Trophoblast cell (in vitro differentiated cells and primary cell): ENCODE measurements at regions not wholly inside any gene's neighbourhood (a gene's known extent, or its start where the extent isn't known, plus 50 kb on each side); places are given as distances from the start of the nearest gene placed in this dataset.

ENCODE experiments used
- DNase-seq, 2 donors: peaks; one replicate each; pipeline ENCODE4 v3.0.0-alpha.2; 2016
- H2AFZ ChIP-seq: 2 replicates; pipeline ENCODE4 v1.6.1; 2013; ENCODE audit warnings: low read length, moderate library complexity, mild to moderate bottlenecking; ENCODE audit not compliant: insufficient read depth, poor library complexity
- H2AK5ac ChIP-seq: 2 replicates; pipeline ENCODE4 v1.6.1; 2013; ENCODE audit warnings: mild to moderate bottlenecking, low read length
- H2BK120ac ChIP-seq: 2 replicates; pipeline ENCODE4 v1.6.1; 2013; ENCODE audit warnings: low read length, mild to moderate bottlenecking, moderate library complexity; ENCODE audit not compliant: insufficient read depth, poor library complexity
- H2BK12ac ChIP-seq: 2 replicates; pipeline ENCODE4 v1.6.1; 2013; ENCODE audit warnings: mild to moderate bottlenecking, low read length, moderate library complexity
- H2BK5ac ChIP-seq: 2 replicates; pipeline ENCODE4 v1.6.1; 2013; ENCODE audit warnings: low read length, low read depth, moderate library complexity, mild to moderate bottlenecking; ENCODE audit not compliant: poor library complexity
- H3K14ac ChIP-seq: 2 replicates; pipeline ENCODE4 v1.6.1; 2013; ENCODE audit warnings: mild to moderate bottlenecking, low read length
- H3K18ac ChIP-seq: 2 replicates; pipeline ENCODE4 v1.6.1; 2013; ENCODE audit warnings: mild to moderate bottlenecking, low read length
- H3K23ac ChIP-seq: 2 replicates; pipeline ENCODE4 v1.6.1; 2013; ENCODE audit warnings: low read length
- H3K27ac ChIP-seq: 2 replicates; pipeline ENCODE4 v1.5.1; 2013; ENCODE audit warnings: low read depth, mild to moderate bottlenecking, inconsistent platforms, low read length, moderate library complexity
- H3K27me3 ChIP-seq: 2 replicates; pipeline ENCODE4 v1.6.1; 2013; ENCODE audit warnings: inconsistent platforms, mild to moderate bottlenecking, low read length, moderate library complexity; ENCODE audit not compliant: insufficient read depth
- H3K36me3 ChIP-seq, 2 experiments: 1 replicate in 1 of 2; 2 replicates in 1 of 2; pipeline ENCODE4 v1.6.1; 2013; ENCODE audit warnings: low read length in 2 of 2, mild to moderate bottlenecking in 2 of 2, moderate library complexity in 1 of 2; ENCODE audit not compliant: insufficient read depth in 2 of 2, control insufficient read depth in 1 of 2
- H3K4ac ChIP-seq: 2 replicates; pipeline ENCODE4 v1.6.1; 2013; ENCODE audit warnings: low read depth, mild to moderate bottlenecking, low read length, moderate library complexity
- H3K4me1 ChIP-seq, 2 experiments: 1 replicate in 1 of 2; 2 replicates in 1 of 2; pipeline ENCODE4 v1.6.1; 2013; ENCODE audit warnings: low read length in 2 of 2, mild to moderate bottlenecking in 2 of 2, moderate library complexity in 1 of 2; ENCODE audit not compliant: insufficient read depth in 2 of 2, control insufficient read depth in 1 of 2
- H3K4me2 ChIP-seq: 2 replicates; pipeline ENCODE4 v1.6.1; 2013; ENCODE audit warnings: inconsistent platforms, mild to moderate bottlenecking, low read length, moderate library complexity
- H3K4me3 ChIP-seq: 2 replicates; pipeline ENCODE4 v1.5.1; 2013; ENCODE audit warnings: mild to moderate bottlenecking, low read depth, low read length, inconsistent platforms
- H3K79me1 ChIP-seq: one replicate; pipeline ENCODE4 v1.6.1; 2013; ENCODE audit warnings: low read length
- H3K79me2 ChIP-seq: 2 replicates; pipeline ENCODE4 v1.6.1; 2013; ENCODE audit warnings: low read length, mild to moderate bottlenecking; ENCODE audit not compliant: control insufficient read depth, insufficient read depth, poor library complexity
- H3K9ac ChIP-seq: 2 replicates; pipeline ENCODE4 v1.6.1; 2013; ENCODE audit warnings: mild to moderate bottlenecking, low read length
- H3K9me3 ChIP-seq: 2 replicates; pipeline ENCODE4 v1.6.1; 2013; ENCODE audit warnings: low read depth, mild to moderate bottlenecking, control low read depth, inconsistent platforms, low read length; ENCODE audit not compliant: insufficient read depth
- H4K12ac ChIP-seq: 2 replicates; pipeline ENCODE4 v1.6.1; 2013; ENCODE audit warnings: low read depth, mild to moderate bottlenecking, low read length, moderate library complexity
- H4K8ac ChIP-seq: 2 replicates; pipeline ENCODE4 v1.6.1; 2013; ENCODE audit warnings: low read depth, mild to moderate bottlenecking, low read length, moderate library complexity
- H4K91ac ChIP-seq: one replicate; pipeline ENCODE4 v1.6.1; 2013; ENCODE audit warnings: low read depth, mild to moderate bottlenecking, low read length, moderate library complexity
- WGBS: extraction: QIAGEN DNeasy Blood & Tissue Kit; methylation state at CpG from one replicate; pipeline ENCODE4 v1.1.7; 2013; ENCODE audit warnings: missing lambda C conversion rate; ENCODE audit not compliant: insufficient read length, insufficient coverage; ENCODE audit errors: extremely low coverage; 5-methylcytosine and 5-hydroxymethylcytosine counted together

DNA sequence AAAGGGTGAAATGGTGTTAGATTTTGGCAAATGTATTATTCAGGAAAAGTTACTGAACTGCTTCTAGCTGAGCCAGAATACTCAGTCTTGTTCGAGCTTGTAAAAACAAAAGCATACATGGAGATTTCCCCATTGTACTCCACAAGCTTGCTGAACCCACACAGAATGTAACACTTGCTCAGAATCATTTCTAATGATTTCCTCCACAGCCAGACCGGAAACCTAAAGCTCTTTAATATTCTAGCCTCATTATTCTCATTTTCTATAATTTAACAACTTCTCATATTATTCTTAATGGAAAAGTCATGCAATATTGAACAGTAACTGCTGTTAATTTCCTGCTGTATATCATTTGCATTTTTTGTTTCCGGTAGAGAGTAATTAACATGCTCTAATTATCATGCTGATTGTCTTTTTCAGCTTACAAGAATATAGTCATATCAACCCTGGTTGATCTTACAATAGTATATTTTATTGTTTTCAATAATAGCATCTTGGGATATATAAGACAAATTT lies 1387.5 kb upstream of the EYS start:
- H3K4me2 ChIP-seq, result no peak overlapping the region
- no peak overlapping the region for H2AK5ac ChIP-seq
- no peaks in the 10 kb centered on the region for H3K27me3 ChIP-seq

DNA sequence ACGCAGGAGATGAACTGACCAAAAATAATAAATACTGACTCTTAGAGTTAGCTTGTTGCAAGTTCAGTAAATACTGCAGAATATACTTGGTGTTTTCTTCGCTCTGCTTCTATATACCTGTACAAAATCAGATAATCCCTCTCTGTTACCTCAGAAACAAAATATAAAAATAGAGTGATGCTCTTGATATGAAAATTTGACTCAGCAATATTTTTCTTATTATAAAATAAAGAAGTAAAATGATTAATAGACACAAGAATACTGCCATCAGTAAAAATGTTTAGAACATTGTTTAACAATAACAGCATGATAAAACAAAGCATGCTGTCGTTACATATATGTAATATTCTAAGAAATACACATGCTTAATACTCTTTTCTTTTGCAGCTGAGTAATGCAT lies 1366.9 kb upstream of the EYS start:
- no peak for DNase-seq
- H2BK12ac ChIP-seq, result no peak overlapping the region
- no peak overlapping the region for H2AFZ ChIP-seq

More for the DNA sequence above, 1387.5 kb upstream of the EYS start:
- no peak overlapping the region for H4K8ac ChIP-seq
- H4K91ac ChIP-seq, result no peak overlapping the region
- no peak overlapping the region for H3K4me3 ChIP-seq
- H3K18ac ChIP-seq, result no peak overlapping the region
- H4K12ac ChIP-seq, result no peak overlapping the region
- H2BK5ac ChIP-seq, result no peak overlapping the region
- H2BK120ac ChIP-seq, result no peak overlapping the region
- H3K9ac ChIP-seq, result no peak overlapping the region
- no peak overlapping the region for H3K27ac ChIP-seq
- H3K4me1 ChIP-seq, result no peaks in the 10 kb centered on the region
- no CpG with 5 or more reads among the region's 3 CpGs for WGBS
- H2BK12ac ChIP-seq, result no peak overlapping the region
- H3K4ac ChIP-seq, result no peak overlapping the region
- H3K79me1 ChIP-seq, result no peaks in the 10 kb centered on the region
- H3K79me2 ChIP-seq, result no peaks in the 10 kb centered on the region
- H3K14ac ChIP-seq, result no peak overlapping the region
- no peaks in the 10 kb centered on the region for H3K36me3 ChIP-seq
- no peaks in the 10 kb centered on the region for H3K9me3 ChIP-seq
- H2AFZ ChIP-seq, result no peak overlapping the region
- no peak overlapping the region for H3K23ac ChIP-seq
- DNase-seq, result no peak

DNA sequence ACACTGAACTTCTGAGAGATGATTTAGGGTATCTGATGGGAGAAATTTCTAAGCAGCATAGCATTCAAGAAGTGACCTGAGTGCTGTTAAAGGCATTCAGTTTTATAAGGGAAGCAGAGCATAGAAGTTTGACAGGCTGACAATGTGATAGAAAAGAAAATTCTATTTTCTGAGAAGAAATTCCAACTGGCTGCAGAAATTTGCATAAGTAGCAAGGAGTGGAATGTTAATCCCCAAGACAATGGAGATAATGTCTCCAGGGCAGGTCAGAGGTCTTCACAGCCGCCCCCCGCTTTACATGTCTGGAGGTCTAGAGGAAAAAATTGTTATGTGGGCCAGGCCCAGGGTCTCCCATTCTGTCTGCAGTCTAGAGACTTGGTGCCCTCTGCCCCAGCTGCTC lies 1361.8 kb upstream of the EYS start:
- H3K4ac ChIP-seq, result no peak overlapping the region
- H3K4me1 ChIP-seq, result no peaks in the 10 kb centered on the region
- WGBS, result no CpG with 5 or more reads among the region's 2 CpGs

More for the DNA sequence above, 1366.9 kb upstream of the EYS start:
- H3K23ac ChIP-seq, result no peak overlapping the region
- no peak overlapping the region for H3K4me2 ChIP-seq
- H3K27ac ChIP-seq, result no peak overlapping the region
- H3K18ac ChIP-seq, result no peak overlapping the region
- H4K91ac ChIP-seq, result no peak overlapping the region
- no peaks in the 10 kb centered on the region for H3K79me2 ChIP-seq
- no peak overlapping the region for H2AK5ac ChIP-seq
- H3K4me1 ChIP-seq, result no peaks in the 10 kb centered on the region
- no peak overlapping the region for H3K9ac ChIP-seq
- H3K79me1 ChIP-seq, result no peaks in the 10 kb centered on the region
- no peak overlapping the region for H3K14ac ChIP-seq
- no peak overlapping the region for H2BK120ac ChIP-seq
- no CpG with 5 or more reads among the region's 3 CpGs for WGBS
- H3K4ac ChIP-seq, result no peak overlapping the region
- H3K27me3 ChIP-seq, result no peaks in the 10 kb centered on the region
- no peak overlapping the region for H2BK5ac ChIP-seq
- no peak overlapping the region for H3K4me3 ChIP-seq
- H3K36me3 ChIP-seq, result no peaks in the 10 kb centered on the region
- H3K9me3 ChIP-seq, result no peaks in the 10 kb centered on the region
- H4K8ac ChIP-seq, result no peak overlapping the region
- no peak overlapping the region for H4K12ac ChIP-seq

DNA sequence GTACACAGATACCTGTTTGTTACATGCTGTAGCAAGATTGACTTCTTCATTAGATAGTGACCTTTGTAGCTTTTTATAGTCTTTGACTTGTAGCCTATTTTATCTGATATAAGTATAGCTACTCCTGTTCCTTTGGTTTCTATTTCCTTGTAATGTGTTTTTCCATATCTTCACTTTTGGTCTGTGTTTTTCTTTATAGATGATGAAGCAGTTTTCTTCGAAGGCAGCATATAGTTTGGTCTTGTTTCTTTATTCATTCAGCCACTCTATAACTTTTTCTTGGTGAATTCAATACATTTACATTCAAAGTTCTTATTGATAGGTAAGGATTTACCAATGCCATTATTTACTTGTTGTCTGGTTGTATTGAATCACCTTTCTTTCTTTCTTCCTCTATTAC lies 1357.3 kb upstream of the EYS start:
- no peak overlapping the region for H3K9ac ChIP-seq
- no CpG with 5 or more reads among the region's 1 CpG for WGBS
- no peak overlapping the region for H3K4me3 ChIP-seq
- H3K14ac ChIP-seq, result no peak overlapping the region
- no peak overlapping the region for H3K18ac ChIP-seq
- H2AFZ ChIP-seq, result no peak overlapping the region
- H3K9me3 ChIP-seq, result no peaks in the 10 kb centered on the region
- H4K8ac ChIP-seq, result no peak overlapping the region
- H3K4me1 ChIP-seq, result no peaks in the 10 kb centered on the region
- H3K79me1 ChIP-seq, result no peaks in the 10 kb centered on the region
- H2BK5ac ChIP-seq, result no peak overlapping the region
- H4K12ac ChIP-seq, result no peak overlapping the region
- no peaks in the 10 kb centered on the region for H3K36me3 ChIP-seq
- H3K23ac ChIP-seq, result no peak overlapping the region
- H2BK12ac ChIP-seq, result no peak overlapping the region
- DNase-seq, result no peak
- no peak overlapping the region for H2AK5ac ChIP-seq
- no peak overlapping the region for H3K4ac ChIP-seq
- no peaks in the 10 kb centered on the region for H3K27me3 ChIP-seq
- H3K79me2 ChIP-seq, result no peaks in the 10 kb centered on the region
- no peak overlapping the region for H2BK120ac ChIP-seq
- H3K4me2 ChIP-seq, result no peak overlapping the region
- H4K91ac ChIP-seq, result no peak overlapping the region
- no peak overlapping the region for H3K27ac ChIP-seq

More for the DNA sequence above, 1361.8 kb upstream of the EYS start:
- no peak for DNase-seq
- Histone ChIP-seq H4K12ac (no peak overlapping the region), H2BK120ac (no peak overlapping the region), H3K9ac (no peak overlapping the region), H4K91ac (no peak overlapping the region), H2AK5ac (no peak overlapping the region), H2BK12ac (no peak overlapping the region), H3K14ac (no peak overlapping the region), H3K27ac (no peak overlapping the region), H3K4me2 (no peak overlapping the region), H3K18ac (no peak overlapping the region), H3K36me3 (no peaks in the 10 kb centered on the region), H4K8ac (no peak overlapping the region), H3K79me2 (no peaks in the 10 kb centered on the region), H3K79me1 (no peaks in the 10 kb centered on the region), H3K4me3 (no peak overlapping the region), H2AFZ (no peak overlapping the region), H3K9me3 (no peaks in the 10 kb centered on the region), H3K27me3 (no peaks in the 10 kb centered on the region), H3K23ac (no peak overlapping the region), H2BK5ac (no peak overlapping the region)
